HG02981 (cell line): ENCODE measurements at regions not wholly inside any gene's neighbourhood (a gene's known extent, or its start where the extent isn't known, plus 50 kb on each side); places are given as distances from the start of the nearest gene placed in this dataset.

Experiments used
- ATAC-seq: cut with Tn5 transposase; IDR thresholded peaks from one replicate; pipeline ENCODE4 v1.9.1; 2021; ENCODE audit warnings: mild to moderate bottlenecking, moderate library complexity; ENCODE audit not compliant: unreplicated experiment

DNA sequence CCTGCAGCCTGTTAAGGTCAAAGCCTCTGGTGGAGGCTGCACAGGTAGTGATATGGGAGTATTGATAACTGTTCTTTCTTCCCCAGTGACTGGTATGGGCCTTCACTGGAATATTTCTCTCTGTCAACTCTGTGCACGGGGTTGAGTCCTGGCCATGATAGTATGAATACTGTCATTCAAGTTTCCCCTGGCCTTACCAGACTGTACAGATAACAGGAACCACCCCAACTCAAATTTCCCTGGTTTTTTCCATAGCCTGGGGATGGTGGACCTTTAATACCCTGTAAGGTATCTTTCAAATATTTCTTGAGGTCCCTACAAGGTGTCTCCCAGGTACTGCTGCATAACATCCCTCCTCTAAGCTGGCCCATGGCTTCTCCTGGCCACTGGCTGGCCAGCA is 51.4 kb upstream of the TNFAIP3 start:
- no peak for ATAC-seq

DNA sequence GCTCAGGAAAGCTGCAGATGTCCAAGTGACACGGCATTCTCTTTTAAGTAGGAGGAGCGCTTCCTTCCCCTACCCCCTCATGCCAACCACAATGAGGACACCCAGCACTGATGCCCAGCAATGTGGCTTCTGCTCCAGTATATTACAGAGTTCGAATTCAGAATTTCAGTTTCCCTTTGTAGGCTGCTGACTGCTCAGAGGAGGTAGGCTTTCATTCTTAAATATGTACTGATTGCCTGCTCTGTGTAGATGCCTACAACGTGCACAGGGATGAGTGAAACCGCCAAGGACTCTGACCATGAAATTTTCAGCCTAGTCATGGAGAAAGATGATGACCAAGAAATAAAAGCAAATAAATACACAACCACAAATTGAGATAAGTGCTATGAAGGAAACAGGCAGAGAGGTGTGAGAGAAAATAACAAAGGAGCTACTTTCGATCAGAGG is 50.9 kb upstream of the TNFAIP3 start:
- no peak for ATAC-seq

DNA sequence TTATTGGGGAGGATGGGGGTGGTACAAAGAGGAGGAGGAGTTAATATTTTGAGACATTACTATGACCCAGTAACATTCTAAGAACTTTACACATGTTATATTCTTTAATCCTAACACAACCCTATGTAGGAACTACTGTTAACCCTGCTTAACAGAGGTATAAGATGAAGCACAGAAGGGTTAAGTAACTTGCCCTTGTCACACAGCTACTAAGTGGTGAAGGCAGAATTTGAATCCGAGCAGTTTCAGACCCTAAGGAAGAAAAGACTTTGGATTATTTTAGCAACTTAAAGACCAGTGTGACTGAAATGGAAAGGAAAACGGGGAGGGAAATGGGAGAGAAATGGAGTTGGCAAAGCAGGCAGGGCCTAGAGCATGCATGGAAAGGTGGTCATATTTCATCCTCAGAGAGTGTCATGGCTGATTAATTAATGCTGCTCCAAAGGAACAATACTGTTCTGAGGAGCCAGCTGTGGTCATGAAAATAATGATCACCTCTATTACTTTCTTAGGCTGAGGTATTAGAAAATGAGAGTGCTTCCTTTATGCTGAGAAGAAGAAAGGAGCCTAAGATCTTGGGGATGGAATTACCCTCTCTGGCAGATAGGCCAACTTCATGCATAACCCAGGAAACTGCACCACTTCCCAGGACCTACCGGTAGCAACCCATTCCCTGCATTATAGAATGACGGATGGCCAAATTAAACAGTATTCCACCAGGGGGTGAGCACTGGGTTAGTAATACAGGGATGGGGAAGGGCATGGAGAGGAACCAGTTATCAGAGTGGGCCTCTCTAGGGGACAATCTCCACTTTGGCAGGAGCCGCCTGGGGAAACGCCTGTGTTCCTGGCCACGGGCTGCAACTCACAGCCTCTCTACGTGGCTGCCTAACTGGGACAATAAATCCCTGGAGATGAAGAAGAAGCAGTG is 50.1 kb upstream of the TNFAIP3 start:
- no peak for ATAC-seq
